Muscle of leg (tissue), 3 donors: ENCODE measurements at regions not wholly inside any gene's neighbourhood (a gene's known extent, or its start where the extent isn't known, plus 50 kb on each side); places are given as distances from the start of the nearest gene placed in this dataset.

Experiments used
- DNase-seq: peaks from one replicate; pipeline ENCODE4 v3.0.0; 2013
- H3K27ac ChIP-seq: one replicate; pipeline ENCODE4 v1.5.1; 2013; ENCODE audit warnings: mild to moderate bottlenecking, low read length, control low read depth
- H3K27me3 ChIP-seq: one replicate; pipeline ENCODE4 v1.6.1; 2013; ENCODE audit warnings: low read length; ENCODE audit not compliant: control insufficient read depth, insufficient read depth
- H3K36me3 ChIP-seq: one replicate; pipeline ENCODE4 v1.6.1; 2013; ENCODE audit warnings: low read length; ENCODE audit not compliant: control insufficient read depth, insufficient read depth
- H3K4me1 ChIP-seq: one replicate; pipeline ENCODE4 v1.6.1; 2013; ENCODE audit warnings: low read length; ENCODE audit not compliant: control insufficient read depth, insufficient read depth
- H3K4me3 ChIP-seq: one replicate; pipeline ENCODE4 v1.5.1; 2013; ENCODE audit warnings: low read length, control low read depth
- H3K9me3 ChIP-seq: replicated peaks from 2 replicates; pipeline ENCODE4 v1.6.1; 2013; ENCODE audit warnings: low read depth, low read length; ENCODE audit not compliant: control insufficient read depth
- WGBS: methylation state at CpG from one replicate; pipeline ENCODE4 v1.1.5; 2013; ENCODE audit warnings: missing lambda C conversion rate; ENCODE audit not compliant: insufficient coverage; 5-methylcytosine and 5-hydroxymethylcytosine counted together

DNA sequence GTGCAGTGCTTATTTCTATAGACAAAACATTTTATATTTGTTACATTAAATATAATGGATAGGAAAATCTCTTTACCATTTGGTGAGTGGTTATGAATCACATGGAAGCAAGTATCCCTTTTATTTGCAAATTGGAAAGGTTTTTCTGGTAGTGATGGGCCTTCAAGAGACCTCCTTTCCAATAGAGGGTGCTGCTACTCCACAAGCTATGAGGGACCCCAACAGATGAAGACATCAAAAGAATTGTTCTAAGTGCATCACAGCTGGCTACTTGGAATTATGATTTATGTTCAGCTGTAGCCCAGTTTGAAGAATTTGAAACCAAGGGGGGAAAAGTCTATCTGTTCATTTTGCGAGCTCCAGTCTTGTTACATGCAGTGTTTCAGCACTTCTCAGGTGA, 493.7 kb upstream of the SGCD start:
- no peaks in the 10 kb centered on the region for H3K9me3 ChIP-seq
- no peak overlapping the region for H3K27ac ChIP-seq
- WGBS: 83% methylated on average over 1 of the region's 1 CpG
- no peaks in the 10 kb centered on the region for H3K27me3 ChIP-seq
- no peaks in the 10 kb centered on the region for H3K36me3 ChIP-seq
- peak; percentile 8 for DNase-seq
- no peak overlapping the region for H3K4me3 ChIP-seq
- no peaks in the 10 kb centered on the region for H3K4me1 ChIP-seq

DNA sequence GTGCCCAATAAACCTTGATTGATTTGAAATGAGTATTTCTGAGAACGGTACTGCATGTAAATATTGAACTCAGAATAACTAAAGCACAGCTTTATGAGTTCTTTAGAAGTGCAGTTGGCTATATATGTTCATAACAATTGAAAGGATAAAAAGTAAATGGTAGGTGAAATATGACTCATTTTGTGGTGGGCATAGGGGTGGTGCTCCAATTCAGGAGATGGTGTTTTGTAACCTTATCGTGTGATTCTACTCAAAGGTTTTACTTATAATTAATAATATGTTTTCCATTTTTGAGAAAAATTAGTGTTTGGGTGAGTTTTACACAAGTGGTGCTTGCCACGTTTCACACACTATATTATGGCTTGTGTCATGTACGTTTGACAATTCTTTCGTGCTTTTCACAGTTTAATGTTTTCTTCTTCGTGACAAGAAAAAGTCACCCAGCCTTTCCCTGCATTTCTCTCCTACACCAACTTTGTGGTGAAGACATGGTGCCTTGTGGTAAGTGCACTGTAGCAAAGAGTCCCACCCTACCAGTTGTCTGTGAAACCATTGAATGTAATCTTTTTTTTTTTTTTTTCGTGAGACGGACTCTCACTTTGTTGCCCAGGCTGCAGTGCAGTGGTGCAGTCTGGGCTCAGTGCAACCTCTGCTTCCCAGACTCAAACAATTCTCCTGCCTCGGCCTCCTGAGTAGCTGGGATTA, 492.5 kb upstream of the SGCD start:
- Histone ChIP-seq H3K36me3 (no peaks in the 10 kb centered on the region), H3K27me3 (no peaks in the 10 kb centered on the region), H3K4me1 (no peaks in the 10 kb centered on the region), H3K27ac (no peak overlapping the region), H3K9me3 (no peaks in the 10 kb centered on the region), H3K4me3 (no peak overlapping the region)
- no CpG with 5 or more reads among the region's 9 CpGs for WGBS
- DNase-seq: no peak

DNA sequence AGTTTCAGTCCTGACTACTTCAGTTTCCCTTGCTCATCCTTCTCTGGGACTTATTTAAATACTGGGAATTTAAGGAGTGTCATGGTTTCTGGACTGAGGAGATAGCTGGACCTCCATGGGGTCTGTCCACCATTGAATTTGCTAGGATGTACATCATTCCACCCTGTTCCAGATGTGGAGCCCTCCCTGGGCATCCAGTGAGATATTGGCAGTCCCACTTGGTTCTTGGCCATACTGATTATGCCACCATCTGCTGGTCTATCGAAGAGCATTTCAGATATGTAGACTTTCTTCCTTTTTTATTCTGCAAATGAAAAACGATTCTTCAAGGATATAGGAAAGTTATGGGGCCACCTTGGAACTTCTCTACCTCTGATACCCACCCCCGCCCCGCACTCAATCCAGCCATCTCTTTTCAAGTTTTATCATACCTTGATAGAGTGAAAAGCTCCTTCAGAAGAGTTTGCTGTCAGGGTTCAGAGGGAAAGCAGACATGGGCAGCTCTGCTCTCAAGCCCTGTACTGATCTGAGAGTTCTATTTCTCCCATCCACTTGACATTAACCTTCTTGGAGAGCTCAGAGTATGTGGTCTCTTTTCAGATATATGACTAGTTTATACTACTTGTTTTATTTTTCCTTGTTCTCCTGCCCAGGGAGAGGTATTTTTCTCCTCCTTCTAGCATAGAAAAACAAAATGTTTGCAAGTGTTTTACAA, 490.7 kb upstream of the SGCD start:
- no CpG with 5 or more reads among the region's 4 CpGs for WGBS

DNA sequence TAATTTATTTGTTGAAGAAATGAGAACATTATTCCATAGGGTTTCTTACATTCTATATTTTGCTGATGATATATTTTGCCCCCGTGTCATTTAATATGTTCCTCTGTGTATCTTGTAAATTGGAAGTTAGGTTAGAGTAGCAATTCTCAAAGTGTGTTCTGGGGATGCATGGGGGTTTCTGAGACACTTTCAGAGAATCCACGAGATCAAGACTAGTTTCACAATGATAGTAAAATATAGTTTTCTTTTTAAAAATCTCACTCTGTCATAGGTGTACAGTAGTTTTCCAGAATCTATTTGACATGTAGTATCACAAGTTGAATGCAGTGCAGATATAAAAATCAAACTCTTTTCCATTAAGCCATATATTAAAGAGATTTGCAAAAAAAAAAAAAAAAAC, 488.6 kb upstream of the SGCD start:
- Histone ChIP-seq H3K27me3 (no peaks in the 10 kb centered on the region), H3K27ac (no peak overlapping the region), H3K9me3 (no peaks in the 10 kb centered on the region), H3K36me3 (no peaks in the 10 kb centered on the region), H3K4me3 (no peak overlapping the region), H3K4me1 (no peaks in the 10 kb centered on the region)
- no CpG with 5 or more reads among the region's 2 CpGs for WGBS
- no peak for DNase-seq

More for the DNA sequence above, 490.7 kb upstream of the SGCD start:
- Histone ChIP-seq H3K36me3 (no peaks in the 10 kb centered on the region), H3K4me1 (no peaks in the 10 kb centered on the region), H3K9me3 (no peaks in the 10 kb centered on the region), H3K27ac (no peak overlapping the region), H3K4me3 (no peak overlapping the region), H3K27me3 (no peaks in the 10 kb centered on the region)
- DNase-seq: no peak

DNA sequence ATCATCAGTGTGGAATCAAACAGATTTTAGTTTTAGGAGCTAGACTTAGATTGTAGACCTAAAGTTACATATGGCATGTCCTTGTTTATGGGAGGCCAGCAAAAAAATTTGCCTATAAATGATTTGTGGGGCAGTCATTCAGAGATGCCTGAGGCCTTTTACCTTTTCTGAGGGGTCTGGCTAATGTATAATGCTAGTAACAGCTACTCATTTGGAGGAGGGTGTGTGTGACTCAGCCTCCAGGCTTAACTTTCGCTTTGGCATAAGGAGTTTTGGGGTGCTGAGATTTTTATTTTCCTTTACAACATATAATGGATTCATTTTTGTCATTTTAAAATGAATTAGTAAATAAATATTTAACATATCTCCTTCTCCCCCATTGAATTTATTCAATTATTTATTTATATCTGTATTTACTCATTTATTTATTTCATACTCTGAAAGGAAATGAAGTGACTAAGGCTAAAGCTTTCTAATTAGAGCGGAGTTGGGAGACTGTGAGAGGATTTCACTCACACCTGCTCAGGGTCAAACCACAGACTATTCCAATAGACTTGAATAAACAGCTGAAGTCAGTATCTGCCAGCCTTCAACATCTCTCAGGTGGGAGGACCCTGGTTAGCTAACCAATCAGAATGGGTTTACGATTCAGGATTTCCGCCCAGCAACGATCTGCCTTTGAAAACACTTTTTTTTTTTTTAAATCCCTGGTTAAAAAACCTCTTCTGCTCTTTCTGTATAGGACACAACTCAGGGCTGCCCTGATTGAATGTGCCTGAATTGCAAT, 487.5 kb upstream of the SGCD start:
- H3K36me3 ChIP-seq: no peaks in the 10 kb centered on the region
- DNase-seq: peak; percentile 40
- WGBS: no CpG with 5 or more reads among the region's 5 CpGs
- H3K4me1 ChIP-seq: no peaks in the 10 kb centered on the region
- H3K9me3 ChIP-seq: no peaks in the 10 kb centered on the region
- no peak overlapping the region for H3K27ac ChIP-seq
- H3K4me3 ChIP-seq: no peak overlapping the region
- no peaks in the 10 kb centered on the region for H3K27me3 ChIP-seq

DNA sequence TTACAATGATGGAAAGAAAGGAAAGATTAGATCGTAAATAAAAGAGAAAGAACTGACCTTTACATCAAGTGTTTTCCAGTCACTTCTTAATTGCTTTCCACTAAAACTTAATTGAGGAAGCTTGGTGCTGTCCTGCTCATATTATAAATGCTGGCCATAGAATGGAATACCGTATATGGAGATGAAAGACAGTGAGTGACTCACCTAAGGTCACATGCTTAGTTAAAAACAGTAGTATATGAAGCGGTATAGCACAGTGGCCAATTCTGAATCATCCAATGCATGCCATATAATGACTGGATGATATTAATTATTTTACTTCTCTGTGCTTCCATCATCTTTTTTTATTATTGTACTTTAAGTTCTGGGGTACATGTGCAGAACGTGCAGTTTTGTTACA, 482.4 kb upstream of the SGCD start:
- Histone ChIP-seq H3K9me3 (no peaks in the 10 kb centered on the region), H3K27ac (no peak overlapping the region), H3K36me3 (no peaks in the 10 kb centered on the region), H3K4me3 (no peak overlapping the region), H3K4me1 (no peaks in the 10 kb centered on the region), H3K27me3 (no peaks in the 10 kb centered on the region)
- WGBS: no CpG with 5 or more reads among the region's 4 CpGs
- no peak for DNase-seq

DNA sequence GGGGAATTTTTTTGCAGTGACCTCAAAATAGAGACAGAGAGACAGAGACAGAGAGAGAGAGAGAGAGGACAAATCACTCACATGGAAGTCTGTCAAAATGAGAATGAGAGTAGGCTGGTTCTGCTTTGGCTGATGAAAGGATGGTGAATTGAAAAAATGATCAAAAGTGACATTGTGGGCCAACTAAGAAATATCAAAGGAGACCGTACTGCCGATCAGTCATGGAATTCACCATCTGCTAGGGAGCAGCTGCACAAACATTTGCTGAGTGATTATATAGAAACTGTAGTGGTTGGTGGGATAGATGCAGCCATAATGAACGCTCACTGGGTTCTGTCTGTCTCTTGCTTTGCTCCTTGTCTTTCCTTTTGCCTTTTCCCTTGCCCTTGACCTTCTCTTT, 476.6 kb upstream of the SGCD start:
- H3K9me3 ChIP-seq: no peaks in the 10 kb centered on the region
- H3K36me3 ChIP-seq: no peaks in the 10 kb centered on the region
- DNase-seq: peak; percentile 26
- H3K27ac ChIP-seq: peak overlapping the region; percentile 21
- H3K4me3 ChIP-seq: no peak overlapping the region
- peaks cover 5% of the 10 kb centered on the region for H3K4me1 ChIP-seq
- H3K27me3 ChIP-seq: no peaks in the 10 kb centered on the region
- WGBS: 42% methylated on average over 3 of the region's 3 CpGs

DNA sequence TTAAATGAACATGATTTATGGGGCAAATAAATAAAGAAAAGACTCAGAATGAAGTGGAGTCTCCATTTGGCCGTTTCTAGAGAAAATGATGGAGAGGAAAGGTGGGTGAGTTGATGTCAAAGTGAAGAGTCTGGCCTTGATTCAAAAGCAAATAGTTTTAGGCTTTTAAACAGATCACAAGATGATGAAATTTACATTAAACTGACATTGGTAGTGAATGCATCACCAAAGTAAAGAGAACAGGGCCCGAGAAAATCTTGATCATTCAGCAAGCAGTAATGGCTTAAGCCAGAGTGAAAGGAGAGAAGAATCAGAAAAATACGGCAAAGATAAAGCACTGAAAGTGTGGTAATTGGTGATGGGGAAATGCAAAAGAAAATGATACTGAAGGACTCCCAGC, 460.0 kb upstream of the SGCD start:
- no peaks in the 10 kb centered on the region for H3K4me1 ChIP-seq
- H3K36me3 ChIP-seq: no peaks in the 10 kb centered on the region
- H3K27me3 ChIP-seq: no peaks in the 10 kb centered on the region
- H3K27ac ChIP-seq: no peak overlapping the region
- no peak for DNase-seq
- no peaks in the 10 kb centered on the region for H3K9me3 ChIP-seq
- 73% methylated on average over 3 of the region's 3 CpGs for WGBS
- H3K4me3 ChIP-seq: no peak overlapping the region

DNA sequence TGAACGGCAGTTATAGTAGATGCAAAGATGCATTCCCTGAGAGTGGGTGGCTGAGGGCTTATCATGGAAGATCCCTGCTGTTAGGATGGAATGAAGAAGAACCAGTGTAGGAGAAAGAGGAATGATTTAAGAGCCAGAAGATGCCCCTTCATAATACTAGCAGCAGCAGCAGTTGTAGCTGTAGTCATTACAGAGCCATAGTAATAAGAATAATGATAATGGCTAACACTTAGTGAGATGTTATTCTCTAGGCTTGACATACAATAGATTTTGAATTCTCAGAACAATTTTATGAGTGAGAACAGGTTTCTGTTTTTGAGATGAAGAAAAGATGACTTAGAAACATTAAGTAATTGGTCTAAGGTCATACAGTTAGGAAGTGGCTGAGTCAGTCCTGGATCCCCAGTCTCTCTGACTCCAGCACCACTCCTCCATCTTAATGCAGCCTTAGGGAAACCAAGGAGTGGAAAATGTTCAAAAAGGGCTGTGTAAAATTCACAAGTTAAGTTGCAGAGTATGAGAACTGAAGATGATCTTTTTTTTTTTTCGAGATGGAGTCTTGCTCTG, 459.4 kb upstream of the SGCD start:
- WGBS: no CpG with 5 or more reads among the region's 2 CpGs
- DNase-seq: no peak
- Histone ChIP-seq H3K36me3 (no peaks in the 10 kb centered on the region), H3K9me3 (no peaks in the 10 kb centered on the region), H3K4me1 (no peaks in the 10 kb centered on the region), H3K27ac (no peak overlapping the region), H3K4me3 (no peak overlapping the region), H3K27me3 (no peaks in the 10 kb centered on the region)

DNA sequence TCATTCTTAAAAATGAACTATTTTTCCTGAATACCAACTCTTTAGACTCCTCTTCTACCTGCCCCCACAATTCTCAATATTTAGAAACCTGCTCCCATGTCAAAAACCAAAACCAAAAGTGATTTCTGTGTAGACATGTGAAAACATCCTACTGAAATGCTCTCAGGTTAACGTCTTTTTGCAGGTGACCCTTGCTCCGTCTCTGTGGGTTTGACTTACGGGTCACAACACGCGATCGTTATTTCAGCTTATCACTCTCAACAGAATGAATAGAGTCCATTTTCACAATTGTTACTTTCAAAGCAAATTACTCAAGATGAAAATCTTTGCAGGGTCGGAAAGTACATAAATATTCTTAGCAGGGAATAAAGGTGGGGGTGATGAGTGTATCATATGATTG, 456.3 kb upstream of the SGCD start:
- Histone ChIP-seq H3K4me1 (peaks cover 3% of the 10 kb centered on the region), H3K27me3 (no peaks in the 10 kb centered on the region)
- WGBS: no CpG with 5 or more reads among the region's 7 CpGs

More for the DNA sequence above, 456.3 kb upstream of the SGCD start:
- no peak overlapping the region for H3K4me3 ChIP-seq
- H3K27ac ChIP-seq: no peak overlapping the region
- no peaks in the 10 kb centered on the region for H3K36me3 ChIP-seq
- no peaks in the 10 kb centered on the region for H3K9me3 ChIP-seq
- DNase-seq: no peak
